GM21825 (cell line): ENCODE measurements at regions not wholly inside any gene's neighbourhood (a gene's known extent, or its start where the extent isn't known, plus 50 kb on each side); places are given as distances from the start of the nearest gene placed in this dataset.
"Not testable (repeated sequence)": the region's sequence is repeated elsewhere in the genome, so short reads cannot be mapped to it uniquely, and the experiment has no call there.

ENCODE experiments used
- ATAC-seq: cut with Tn5 transposase; IDR thresholded peaks from one replicate; pipeline ENCODE4 v1.9.1; 2021; ENCODE audit warnings: mild to moderate bottlenecking, moderate library complexity; ENCODE audit not compliant: unreplicated experiment

- ATAC-seq, result no peak
Observed at GRCh38 chr11:45392591-45393091, 106.5 kb upstream of the SYT13 start.

GRCh38 chr11:45392154-45392553 lies 106.0 kb upstream of the SYT13 start:
- ATAC-seq, result no peak

GRCh38 chr11:45391168-45391850 lies 105.2 kb upstream of the SYT13 start:
- ATAC-seq, result no peak

GRCh38 chr11:45390407-45390806 lies 104.3 kb upstream of the SYT13 start:
- ATAC-seq, result no peak

GRCh38 chr11:45388472-45388871 lies 102.3 kb upstream of the SYT13 start:
- no peak for ATAC-seq

GRCh38 chr11:45387885-45388284 lies 101.7 kb upstream of the SYT13 start:
- not testable (repeated sequence) for ATAC-seq

GRCh38 chr11:45386972-45387371 lies 100.8 kb upstream of the SYT13 start:
- ATAC-seq, result no peak

- no peak for ATAC-seq
Observed at GRCh38 chr11:45385844-45386243, 99.7 kb upstream of the SYT13 start.

- no peak for ATAC-seq
Observed at GRCh38 chr11:45385423-45385822, 99.3 kb upstream of the SYT13 start.

GRCh38 chr11:45384711-45385241 lies 98.6 kb upstream of the SYT13 start:
- ATAC-seq, result no peak

- no peak for ATAC-seq
Observed at GRCh38 chr11:45384016-45384415, 97.9 kb upstream of the SYT13 start.

GRCh38 chr11:45383224-45383623 lies 97.1 kb upstream of the SYT13 start:
- no peak for ATAC-seq

GRCh38 chr11:45382133-45382878 lies 96.2 kb upstream of the SYT13 start:
- ATAC-seq, result no peak

GRCh38 chr11:45379162-45379863 lies 93.2 kb upstream of the SYT13 start:
- no peak for ATAC-seq

GRCh38 chr11:45378516-45378915 lies 92.4 kb upstream of the SYT13 start:
- no peak for ATAC-seq

GRCh38 chr11:45374653-45375059 lies 88.5 kb upstream of the SYT13 start:
- no peak for ATAC-seq

- no peak for ATAC-seq
Observed at GRCh38 chr11:45374130-45374529, 88.0 kb upstream of the SYT13 start.

GRCh38 chr11:45373506-45374035 lies 87.4 kb upstream of the SYT13 start:
- ATAC-seq, result no peak

GRCh38 chr11:45372414-45372813 lies 86.3 kb upstream of the SYT13 start:
- not testable (repeated sequence) for ATAC-seq

GRCh38 chr11:45371251-45372115 lies 85.3 kb upstream of the SYT13 start:
- ATAC-seq, result peak; percentile 60
